ENCODE measurements at regions not wholly inside any gene's neighbourhood (a gene's known extent, or its start where the extent isn't known, plus 50 kb on each side); places are given as distances from the start of the nearest gene placed in this dataset.

DNA sequence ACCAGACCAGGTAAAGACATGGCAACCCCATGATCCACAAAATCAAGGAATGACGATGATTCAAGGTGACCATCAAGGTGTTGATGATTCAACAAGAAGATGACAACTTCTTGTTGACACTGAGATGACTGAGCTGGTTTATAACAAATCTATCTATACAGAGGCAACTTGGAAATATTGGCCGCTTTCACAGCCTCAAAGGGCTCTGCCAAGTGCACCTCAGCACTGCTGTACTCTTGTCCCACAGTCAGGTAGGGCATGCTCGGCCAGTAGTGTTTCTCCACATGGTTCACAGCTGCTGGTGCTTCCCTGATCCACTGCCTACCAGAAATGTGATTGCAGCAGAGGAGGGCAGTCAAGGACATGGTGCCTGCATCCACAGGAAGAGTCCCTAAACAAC is 125.2 kb upstream of the SYT6 start:
- intact Hi-C loops (cut with DNase I; ENCODE audit: low total_unique reads): no loop called here
- Histone ChIP-seq H3K9me3 (no peaks in the 10 kb centered on the region), H3K4me3 (no peak overlapping the region), H3K27ac (no peak overlapping the region), H3K27me3 (no peaks in the 10 kb centered on the region), H3K4me1 (no peaks in the 10 kb centered on the region), H3K36me3 (no peaks in the 10 kb centered on the region)
- DNase-seq (no peak), ATAC-seq (no peak)
- in situ Hi-C loops (cut with MboI; ENCODE audit: low sequenced_read_pairs in 4 of 4): loop anchor here (5.0 to 25.0 kb wide), 5 partner anchors 174 to 444 kb away; partner anchors contain the start of gene OLFML3 (in 1 of the 4)
- TF ChIP-seq, protein P1, sequence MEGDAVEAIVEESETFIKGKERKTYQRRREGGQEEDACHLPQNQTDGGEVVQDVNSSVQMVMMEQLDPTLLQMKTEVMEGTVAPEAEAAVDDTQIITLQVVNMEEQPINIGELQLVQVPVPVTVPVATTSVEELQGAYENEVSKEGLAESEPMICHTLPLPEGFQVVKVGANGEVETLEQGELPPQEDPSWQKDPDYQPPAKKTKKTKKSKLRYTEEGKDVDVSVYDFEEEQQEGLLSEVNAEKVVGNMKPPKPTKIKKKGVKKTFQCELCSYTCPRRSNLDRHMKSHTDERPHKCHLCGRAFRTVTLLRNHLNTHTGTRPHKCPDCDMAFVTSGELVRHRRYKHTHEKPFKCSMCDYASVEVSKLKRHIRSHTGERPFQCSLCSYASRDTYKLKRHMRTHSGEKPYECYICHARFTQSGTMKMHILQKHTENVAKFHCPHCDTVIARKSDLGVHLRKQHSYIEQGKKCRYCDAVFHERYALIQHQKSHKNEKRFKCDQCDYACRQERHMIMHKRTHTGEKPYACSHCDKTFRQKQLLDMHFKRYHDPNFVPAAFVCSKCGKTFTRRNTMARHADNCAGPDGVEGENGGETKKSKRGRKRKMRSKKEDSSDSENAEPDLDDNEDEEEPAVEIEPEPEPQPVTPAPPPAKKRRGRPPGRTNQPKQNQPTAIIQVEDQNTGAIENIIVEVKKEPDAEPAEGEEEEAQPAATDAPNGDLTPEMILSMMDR (IDR thresholded peaks at IDR 0.05 in 4 of 5, conservative IDR thresholded peaks at IDR 0.05 in 1 of 5): no peak
- TF ChIP-seq POLR2A (IDR thresholded peaks at IDR 0.05): no peak

DNA sequence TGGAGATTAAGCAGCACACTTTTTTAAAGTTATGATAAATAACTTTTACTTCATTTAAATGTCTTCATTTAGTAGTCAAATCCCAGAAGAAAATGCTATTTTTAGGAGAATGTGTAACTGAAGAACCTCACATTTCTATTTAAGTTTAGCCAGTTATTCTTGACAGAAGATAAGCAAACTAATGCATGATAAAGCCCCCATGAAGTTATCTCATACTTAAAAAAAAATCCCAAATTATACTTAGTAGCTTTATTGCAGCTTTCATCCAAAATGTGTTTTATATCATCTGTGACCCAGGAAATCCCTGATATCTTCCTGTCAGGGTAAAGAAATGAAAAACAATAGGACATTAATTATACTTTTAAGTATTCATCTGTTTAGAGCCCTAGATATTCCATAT is 124.8 kb upstream of the SYT6 start:
- no peaks in the 10 kb centered on the region for H3K36me3 ChIP-seq
- H3K27ac ChIP-seq: no peak overlapping the region
- TF ChIP-seq POLR2A (IDR thresholded peaks at IDR 0.05): no peak
- TF ChIP-seq, protein P1 (IDR thresholded peaks at IDR 0.05 in 4 of 5, conservative IDR thresholded peaks at IDR 0.05 in 1 of 5): no peak
- DNase-seq (no peak), ATAC-seq (no peak)
- no peaks in the 10 kb centered on the region for H3K27me3 ChIP-seq
- no peaks in the 10 kb centered on the region for H3K4me1 ChIP-seq
- H3K9me3 ChIP-seq: no peaks in the 10 kb centered on the region
- intact Hi-C loops (cut with DNase I; ENCODE audit: low total_unique reads) (no loop called here), in situ Hi-C loops (cut with MboI; ENCODE audit: low sequenced_read_pairs in 4 of 4) (loop anchor here (5.0 to 25.0 kb wide), 5 partner anchors 174 to 444 kb away; partner anchors contain the start of gene OLFML3 (in 1 of the 4))
- no peak overlapping the region for H3K4me3 ChIP-seq

DNA sequence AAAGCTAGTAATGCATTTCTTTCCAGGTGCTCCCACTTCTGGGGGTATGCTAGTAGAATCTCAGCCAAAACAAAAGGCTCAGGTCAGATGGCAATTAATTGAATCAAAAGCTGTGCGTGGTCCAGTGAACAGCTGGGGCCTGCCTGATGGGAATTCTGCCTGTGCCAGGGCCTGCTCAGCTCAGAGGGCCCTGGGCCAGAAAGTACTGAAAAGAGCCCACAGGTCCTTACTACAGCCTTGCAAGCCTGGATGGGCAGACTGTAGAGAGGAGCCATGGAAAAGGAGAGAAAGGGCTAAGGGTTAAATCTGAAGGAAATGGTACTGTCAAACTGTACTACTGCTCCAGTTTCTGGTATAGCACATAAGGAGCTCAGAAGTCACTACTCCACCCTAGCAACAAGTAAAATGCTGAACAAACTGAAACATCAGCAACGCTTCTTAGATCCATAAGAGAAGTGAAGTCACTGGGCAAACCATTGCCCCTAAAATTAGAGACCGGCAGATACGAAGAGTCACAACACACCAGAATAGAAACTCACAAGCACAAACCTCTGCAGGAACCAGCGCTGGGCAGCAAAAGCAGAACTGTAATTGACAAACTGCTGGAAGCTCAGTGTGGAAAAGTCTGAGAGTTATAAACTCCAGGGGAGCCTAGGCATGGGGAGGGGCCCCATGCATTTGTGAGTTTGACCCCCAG is 121.1 kb upstream of the SYT6 start:
- Histone ChIP-seq H3K36me3 (no peaks in the 10 kb centered on the region), H3K27ac (no peak overlapping the region), H3K27me3 (no peaks in the 10 kb centered on the region), H3K4me1 (no peaks in the 10 kb centered on the region), H3K9me3 (no peaks in the 10 kb centered on the region), H3K4me3 (no peak overlapping the region)
- in situ Hi-C loops (cut with MboI; ENCODE audit: low sequenced_read_pairs in 4 of 4) (loop anchor here (5.0 to 25.0 kb wide), 5 partner anchors 170 to 440 kb away; partner anchors contain the start of gene OLFML3 (in 1 of the 4)), intact Hi-C loops (cut with DNase I; ENCODE audit: low total_unique reads) (no loop called here)
- ATAC-seq (no peak), DNase-seq (no peak)
- TF ChIP-seq, protein P1 (IDR thresholded peaks at IDR 0.05 in 4 of 5, conservative IDR thresholded peaks at IDR 0.05 in 1 of 5): no peak
- no peak for TF ChIP-seq POLR2A (IDR thresholded peaks at IDR 0.05)

DNA sequence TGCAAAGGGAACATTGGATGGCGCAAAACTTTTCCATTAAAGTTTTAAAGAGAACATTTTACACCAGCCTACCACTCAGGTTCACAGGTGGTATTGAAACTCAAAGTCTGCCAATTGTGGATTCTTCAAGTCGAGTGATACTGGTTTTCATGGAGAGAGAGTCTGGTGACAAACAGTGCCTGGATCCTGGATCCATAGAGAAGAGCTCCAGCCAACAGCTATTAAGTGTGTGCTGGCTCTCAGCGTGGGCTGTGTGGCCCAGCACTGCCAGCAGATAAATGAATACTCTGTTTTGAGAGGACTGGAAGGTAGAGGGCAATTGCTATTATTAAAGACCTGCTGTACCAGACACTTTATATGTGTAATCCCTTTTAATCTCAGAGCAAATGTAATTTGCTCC is 118.9 kb upstream of the SYT6 start:
- no peaks in the 10 kb centered on the region for H3K36me3 ChIP-seq
- no peaks in the 10 kb centered on the region for H3K4me1 ChIP-seq
- no peaks in the 10 kb centered on the region for H3K9me3 ChIP-seq
- TF ChIP-seq POLR2A (IDR thresholded peaks at IDR 0.05): no peak
- TF ChIP-seq, protein P1 (IDR thresholded peaks at IDR 0.05 in 4 of 5, conservative IDR thresholded peaks at IDR 0.05 in 1 of 5): no peak
- ATAC-seq: no peak
- no peak overlapping the region for H3K27ac ChIP-seq
- no peak overlapping the region for H3K4me3 ChIP-seq
- in situ Hi-C loops (cut with MboI; ENCODE audit: low sequenced_read_pairs in 4 of 4) (loop anchor here in 2 of 4 donors (10.0 kb wide), 2 partner anchors 168 to 438 kb away; no protein-coding TSS in a partner anchor), intact Hi-C loops (cut with DNase I; ENCODE audit: low total_unique reads) (no loop called here)
- DNase-seq: no peak
- no peaks in the 10 kb centered on the region for H3K27me3 ChIP-seq
